ENCODE measurements at regions not wholly inside any gene's neighbourhood (a gene's known extent, or its start where the extent isn't known, plus 50 kb on each side); places are given as distances from the start of the nearest gene placed in this dataset.

- intact Hi-C loops (cut with DNase I, micrococcal nuclease), result no loop called here
- peak in 1 of 2 donors; percentile 9 for DNase-seq
- peak; percentile 83 for ATAC-seq
These were observed 347.0 kb downstream of the CYRIA start for GRCh38 chr2:16318474-16319195.

GRCh38 chr2:16318051-16318450 is 347.6 kb downstream of the CYRIA start:
- no peak for DNase-seq
- intact Hi-C loops (cut with DNase I, micrococcal nuclease), result no loop called here
- no peak for ATAC-seq

DNA sequence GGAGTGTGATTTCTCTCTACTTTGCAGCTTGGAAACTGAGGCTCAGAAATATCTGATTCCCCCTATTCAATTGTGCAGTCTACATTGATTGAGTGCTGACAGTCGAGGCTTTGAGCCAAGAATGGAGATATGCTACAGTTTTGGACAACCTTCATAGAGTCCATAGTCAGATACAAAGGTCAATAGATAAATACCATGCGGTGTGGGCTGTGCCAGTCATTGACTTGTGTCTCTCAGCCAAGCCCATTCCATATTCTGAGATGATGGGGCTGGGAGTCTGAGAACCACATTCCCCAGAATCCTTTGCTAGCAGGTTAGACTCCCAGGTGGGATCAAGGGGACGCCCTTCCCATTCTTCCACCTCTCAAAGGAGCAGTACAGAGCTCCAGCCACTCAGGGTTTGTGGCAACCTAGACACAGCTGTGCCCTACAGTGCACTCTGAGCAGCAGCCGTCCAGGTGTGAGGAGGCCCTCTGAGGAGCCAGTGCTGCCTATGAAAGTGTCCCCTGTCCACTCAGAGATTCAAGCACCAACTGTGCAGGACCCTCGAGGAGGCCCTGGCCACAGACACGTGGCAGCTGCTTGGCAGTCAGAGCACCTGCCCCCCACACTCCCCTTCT is 348.3 kb downstream of the CYRIA start:
- DNase-seq (no peak), ATAC-seq (peak; percentile 56)
- intact Hi-C loops (cut with DNase I, micrococcal nuclease), result no loop called here

DNA sequence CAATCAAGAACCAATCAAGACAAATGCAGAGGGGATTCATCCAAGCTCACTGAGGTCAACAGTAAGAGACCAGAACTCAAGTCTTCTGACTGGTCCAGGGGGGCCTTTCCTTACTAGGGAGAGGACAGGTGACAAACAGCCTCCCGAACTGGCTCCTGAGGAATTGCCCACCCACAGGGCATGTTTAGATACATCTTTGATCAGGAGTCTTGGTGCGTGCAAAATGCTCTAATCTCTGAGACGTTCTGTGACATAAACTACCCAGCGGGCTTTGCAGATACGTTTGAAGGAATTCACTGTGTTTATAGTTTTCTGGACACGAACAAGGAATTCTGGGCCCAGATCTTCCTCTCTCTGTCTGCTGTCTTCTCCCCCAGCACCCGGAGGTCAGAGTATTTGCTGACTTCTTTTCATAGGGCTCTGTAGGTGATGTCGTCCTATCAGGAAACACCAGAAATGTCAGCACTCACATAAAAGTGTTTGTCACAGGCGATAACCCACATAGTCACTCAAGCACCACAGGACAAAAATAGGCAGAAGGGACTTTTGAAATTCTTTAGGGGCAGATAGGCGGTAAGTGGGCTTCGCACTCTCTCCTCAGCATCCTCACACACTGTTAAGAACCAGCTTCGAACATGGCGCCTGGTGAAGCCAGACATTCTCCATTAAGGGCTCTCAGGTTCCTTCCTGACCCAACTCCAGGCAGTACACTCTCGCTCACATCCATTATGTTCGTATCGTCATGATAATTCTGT is 349.0 kb downstream of the CYRIA start:
- intact Hi-C loops (cut with DNase I, micrococcal nuclease), result no loop called here
- no peak for ATAC-seq
- DNase-seq, result no peak

GRCh38 chr2:16315908-16316307 is 349.7 kb downstream of the CYRIA start:
- ATAC-seq (no peak), DNase-seq (no peak)
- intact Hi-C loops (cut with DNase I, micrococcal nuclease), result no loop called here

DNA sequence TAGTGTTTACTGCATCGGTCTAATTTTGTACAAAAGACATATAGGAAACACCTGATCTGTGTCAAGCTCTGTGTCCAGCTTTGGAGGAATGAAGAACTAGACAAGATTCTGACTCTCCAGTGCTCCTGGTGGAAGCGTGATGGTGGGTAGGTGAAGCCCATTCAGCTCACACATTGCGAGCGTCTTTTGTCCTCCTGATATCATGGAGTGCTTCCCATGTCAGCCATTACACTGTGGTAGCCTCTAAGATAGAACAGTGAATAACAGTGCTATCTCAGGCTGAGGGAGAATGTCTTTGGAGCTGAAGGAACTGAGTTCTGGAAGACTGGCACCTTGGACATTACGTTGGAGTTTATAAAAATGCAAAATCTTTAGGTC is 350.2 kb downstream of the CYRIA start:
- ATAC-seq (no peak), DNase-seq (no peak)
- intact Hi-C loops (cut with DNase I, micrococcal nuclease), result no loop called here

- intact Hi-C loops (cut with DNase I, micrococcal nuclease), result no loop called here
- ATAC-seq (no peak), DNase-seq (no peak)
These were observed 350.8 kb downstream of the CYRIA start for GRCh38 chr2:16314691-16315457.

- intact Hi-C loops (cut with DNase I, micrococcal nuclease), result no loop called here
- DNase-seq (no peak), ATAC-seq (no peak)
These were observed 351.6 kb downstream of the CYRIA start for GRCh38 chr2:16314001-16314400.

DNA sequence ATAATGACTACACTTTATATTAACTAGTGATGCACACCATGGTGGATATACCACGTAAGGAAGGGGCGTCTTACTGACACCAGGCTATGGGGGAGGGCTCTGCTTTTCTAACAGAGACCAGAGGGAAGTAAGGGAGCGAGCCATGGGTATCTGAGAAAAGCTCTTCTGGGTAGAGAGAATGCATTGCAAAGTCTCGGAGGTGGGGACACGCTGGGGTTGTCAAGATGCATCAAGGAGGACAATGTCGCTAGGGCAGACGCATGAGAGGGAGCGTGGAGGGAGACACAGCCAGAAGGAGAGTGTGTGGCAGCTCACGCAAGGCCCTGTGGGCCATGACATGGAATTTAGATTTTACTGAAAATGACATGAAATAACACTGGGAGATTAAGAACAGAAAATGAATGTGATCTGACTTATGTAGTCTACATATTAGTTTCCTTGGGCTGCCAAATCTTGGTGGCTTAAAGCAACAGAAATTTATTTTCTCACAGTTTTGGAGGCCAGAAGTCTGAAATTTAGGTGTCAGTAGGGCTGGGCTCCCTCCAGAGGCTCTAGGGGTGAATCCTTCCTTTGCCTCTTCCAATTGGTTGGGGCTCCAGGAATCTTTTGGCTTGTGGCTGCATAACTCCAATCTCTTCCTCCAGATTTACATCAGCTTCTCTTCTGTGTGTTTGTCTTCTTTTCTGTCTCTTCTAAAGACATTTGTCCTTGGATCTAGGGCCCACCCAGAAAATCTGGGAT is 352.2 kb downstream of the CYRIA start:
- DNase-seq, result no peak
- intact Hi-C loops (cut with DNase I, micrococcal nuclease), result no loop called here

GRCh38 chr2:16312771-16313170 is 352.9 kb downstream of the CYRIA start:
- ATAC-seq, result no peak
- DNase-seq, result no peak
- intact Hi-C loops (cut with DNase I, micrococcal nuclease), result no loop called here

More for the DNA sequence above, 352.2 kb downstream of the CYRIA start:
- no peak for ATAC-seq

DNA sequence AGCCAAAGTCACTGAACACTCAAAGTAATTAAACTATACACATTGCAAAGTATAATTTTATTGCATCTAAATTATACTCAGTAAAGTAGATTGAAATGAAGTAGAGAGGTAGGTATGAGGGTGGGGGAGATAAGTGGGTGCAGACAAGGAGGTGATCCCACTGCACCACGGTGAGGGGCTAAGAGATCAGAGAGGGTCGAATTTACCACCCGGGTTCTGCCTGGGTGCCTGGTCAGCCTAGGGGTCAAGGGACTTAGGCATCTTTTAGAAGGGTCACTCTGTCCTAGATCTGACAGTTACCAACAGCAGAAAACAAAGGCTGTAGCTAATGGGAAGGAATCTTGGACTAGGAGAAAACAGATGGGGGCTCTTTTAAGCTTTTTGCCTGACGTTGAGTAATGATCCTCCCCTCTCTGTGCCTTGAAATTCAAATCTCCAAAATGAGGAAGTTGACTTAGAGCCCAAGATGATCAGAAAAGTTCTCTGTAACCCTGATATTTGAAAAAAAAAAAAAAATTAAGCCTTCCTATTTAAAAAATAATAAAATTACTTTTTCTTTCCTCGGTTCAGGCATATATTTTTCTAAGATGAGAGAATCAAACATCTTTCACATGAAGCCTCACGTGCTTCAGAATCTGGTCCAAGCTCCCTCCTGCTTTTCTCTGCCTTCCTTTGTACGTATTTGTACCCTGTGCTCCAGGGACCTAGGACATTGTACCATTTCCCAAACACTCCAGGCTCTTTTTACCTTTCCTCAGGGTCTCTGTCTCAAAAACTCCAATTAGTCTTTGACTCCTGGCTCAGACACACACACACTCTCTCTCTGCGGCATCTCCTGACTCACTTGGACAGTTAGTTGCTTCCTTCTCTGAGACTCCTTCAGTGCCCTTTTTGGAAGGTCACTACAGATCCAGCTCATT is 353.9 kb downstream of the CYRIA start:
- no peak for ATAC-seq
- DNase-seq, result no peak
- intact Hi-C loops (cut with DNase I, micrococcal nuclease), result no loop called here

DNA sequence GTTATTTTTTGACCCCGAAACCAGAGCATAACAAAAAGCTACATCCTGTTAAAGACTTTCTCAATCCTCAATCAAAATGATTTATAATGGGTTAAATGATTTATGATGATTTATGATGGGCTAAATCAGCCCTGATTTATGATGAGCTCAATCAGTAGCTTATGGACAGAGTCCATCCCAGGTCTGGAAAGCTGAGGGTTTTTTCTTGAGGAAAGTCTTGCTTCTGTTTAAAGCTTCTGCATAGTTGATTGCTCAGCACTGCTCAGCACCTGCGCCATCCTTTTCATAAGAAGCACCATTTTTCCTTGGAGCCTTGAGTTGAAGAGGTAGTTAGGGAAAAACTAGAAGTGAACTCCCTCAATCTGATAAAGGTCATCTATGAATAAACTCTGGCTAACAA is 356.8 kb downstream of the CYRIA start:
- DNase-seq (no peak), ATAC-seq (no peak)
- intact Hi-C loops (cut with DNase I, micrococcal nuclease), result no loop called here

DNA sequence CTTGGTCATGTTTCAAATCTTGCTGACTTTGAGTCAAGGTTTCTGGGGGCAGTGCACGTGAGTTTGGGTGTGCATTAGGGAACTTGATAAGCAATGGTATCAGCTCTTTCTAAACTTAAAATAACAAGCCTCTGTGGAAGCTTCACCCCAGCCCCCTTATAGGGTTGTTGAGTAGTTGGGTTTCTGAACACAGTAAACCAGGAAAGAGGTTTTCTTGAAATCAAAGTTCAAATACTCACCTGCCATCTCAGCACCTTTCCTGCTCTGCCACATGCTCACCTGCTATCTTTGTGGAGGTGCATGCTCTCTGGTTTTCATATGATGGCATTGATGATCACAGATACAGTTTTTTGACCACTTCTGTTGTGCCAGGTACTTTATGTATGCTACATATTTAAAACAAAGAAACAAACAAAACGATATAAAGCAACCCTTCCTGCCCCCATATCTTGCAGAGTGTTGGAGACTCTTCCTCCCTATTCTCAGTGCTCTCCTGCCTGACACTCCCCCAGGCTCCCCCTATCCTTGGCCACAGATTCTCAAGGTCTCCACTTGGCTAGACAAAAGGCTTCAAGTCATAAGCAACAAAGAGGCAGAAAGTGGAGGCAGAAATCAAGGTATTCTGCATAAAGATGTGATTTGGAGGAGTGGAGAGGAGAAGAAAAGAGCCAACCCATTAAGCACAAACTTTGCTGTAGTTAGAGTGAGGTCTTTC is 360.6 kb downstream of the CYRIA start:
- DNase-seq (no peak), ATAC-seq (no peak)
- intact Hi-C loops (cut with DNase I, micrococcal nuclease), result no loop called here

GRCh38 chr2:16303761-16304160 is 361.9 kb downstream of the CYRIA start:
- ATAC-seq, result no peak
- intact Hi-C loops (cut with DNase I, micrococcal nuclease), result no loop called here
- DNase-seq, result no peak

- ATAC-seq (no peak), DNase-seq (no peak)
- intact Hi-C loops (cut with DNase I, micrococcal nuclease), result no loop called here
These were observed 362.4 kb downstream of the CYRIA start for GRCh38 chr2:16303273-16303577.

- intact Hi-C loops (cut with DNase I, micrococcal nuclease), result no loop called here
- no peak for ATAC-seq
These were observed 362.3 kb downstream of the MYCN start for GRCh38 chr2:16302431-16303272.

GRCh38 chr2:16301961-16302360 is 361.6 kb downstream of the MYCN start:
- DNase-seq (no peak), ATAC-seq (no peak)
- intact Hi-C loops (cut with DNase I, micrococcal nuclease), result no loop called here

More at GRCh38 chr2:16302431-16303272, 362.3 kb downstream of the MYCN start:
- no peak for DNase-seq

Measured in left colon (tissue), 2 donors.